OCI-LY7 (cell line): ENCODE measurements at regions not wholly inside any gene's neighbourhood (a gene's known extent, or its start where the extent isn't known, plus 50 kb on each side); places are given as distances from the start of the nearest gene placed in this dataset.

Experiments used
- EZH2phosphoT487 ChIP-seq: fragments of 200-600 bp; sonication (generic); IDR thresholded peaks from 2 replicates; pipeline ENCODE4 v1.6.1; 2018; ENCODE audit warnings: low read depth, borderline replicate concordance, mild to moderate bottlenecking, mixed run types, antibody characterized with exemption, low read length, moderate library complexity, mixed read lengths
- TF ChIP-seq, protein P1 (sequence below): fragments of 200-600 bp; sonication (generic); conservative IDR thresholded peaks from 2 replicates; pipeline ENCODE4 v1.5.1; 2014; ENCODE audit warnings: mild to moderate bottlenecking, antibody characterized with exemption, low read length, moderate library complexity, mixed read lengths

DNA sequence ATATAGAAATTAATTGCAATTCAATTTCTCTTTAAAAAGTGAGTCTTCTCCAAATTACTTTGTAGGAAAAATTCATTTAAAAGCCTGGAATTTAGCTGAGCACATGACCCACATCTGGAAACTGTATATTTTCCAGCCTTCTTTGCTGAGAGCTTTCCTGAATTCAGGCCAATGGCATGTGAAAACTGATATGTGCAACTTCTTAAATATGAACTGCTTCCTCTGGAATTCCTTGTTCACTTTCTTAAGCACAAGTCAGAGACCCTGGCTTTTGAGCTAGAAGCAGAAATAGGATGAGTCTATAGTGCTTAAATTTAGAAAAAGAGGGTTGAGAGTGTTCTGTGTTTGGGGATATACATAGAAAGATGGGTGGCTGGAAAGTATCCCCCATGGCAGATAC is 365.1 kb upstream of the MTPN start:
- TF ChIP-seq, protein P1, sequence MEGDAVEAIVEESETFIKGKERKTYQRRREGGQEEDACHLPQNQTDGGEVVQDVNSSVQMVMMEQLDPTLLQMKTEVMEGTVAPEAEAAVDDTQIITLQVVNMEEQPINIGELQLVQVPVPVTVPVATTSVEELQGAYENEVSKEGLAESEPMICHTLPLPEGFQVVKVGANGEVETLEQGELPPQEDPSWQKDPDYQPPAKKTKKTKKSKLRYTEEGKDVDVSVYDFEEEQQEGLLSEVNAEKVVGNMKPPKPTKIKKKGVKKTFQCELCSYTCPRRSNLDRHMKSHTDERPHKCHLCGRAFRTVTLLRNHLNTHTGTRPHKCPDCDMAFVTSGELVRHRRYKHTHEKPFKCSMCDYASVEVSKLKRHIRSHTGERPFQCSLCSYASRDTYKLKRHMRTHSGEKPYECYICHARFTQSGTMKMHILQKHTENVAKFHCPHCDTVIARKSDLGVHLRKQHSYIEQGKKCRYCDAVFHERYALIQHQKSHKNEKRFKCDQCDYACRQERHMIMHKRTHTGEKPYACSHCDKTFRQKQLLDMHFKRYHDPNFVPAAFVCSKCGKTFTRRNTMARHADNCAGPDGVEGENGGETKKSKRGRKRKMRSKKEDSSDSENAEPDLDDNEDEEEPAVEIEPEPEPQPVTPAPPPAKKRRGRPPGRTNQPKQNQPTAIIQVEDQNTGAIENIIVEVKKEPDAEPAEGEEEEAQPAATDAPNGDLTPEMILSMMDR: no peak
- no peak for TF ChIP-seq EZH2phosphoT487
